ENCODE measurements at regions not wholly inside any gene's neighbourhood (a gene's known extent, or its start where the extent isn't known, plus 50 kb on each side); places are given as distances from the start of the nearest gene placed in this dataset.

DNA sequence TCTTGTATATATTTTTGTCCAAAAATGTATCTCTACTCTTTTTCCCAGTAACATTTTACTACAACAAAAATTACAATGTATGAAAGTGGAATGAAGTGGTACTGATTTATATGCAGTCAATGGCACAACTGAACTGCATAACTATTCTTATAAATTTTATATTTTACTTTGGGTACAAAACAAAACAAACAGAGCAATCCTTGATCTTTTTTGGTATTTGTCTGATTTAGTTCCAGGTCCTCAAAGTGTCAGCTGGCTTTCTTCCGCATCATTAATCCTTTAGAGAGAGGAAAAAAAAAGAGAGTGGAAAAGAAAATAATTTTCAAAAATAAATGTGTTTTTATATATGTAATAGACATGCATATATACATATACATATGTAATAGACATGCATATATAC, 252.4 kb upstream of the SLIT2 start:
- no peak for DNase-seq (ENCODE audit: low read depth in 2 of 2)

- peak; percentile 48 to 49 for DNase-seq (ENCODE audit: low read depth in 2 of 2)
These were observed 258.5 kb upstream of the SLIT2 start for GRCh38 chr4:19993242-19993641.

DNA sequence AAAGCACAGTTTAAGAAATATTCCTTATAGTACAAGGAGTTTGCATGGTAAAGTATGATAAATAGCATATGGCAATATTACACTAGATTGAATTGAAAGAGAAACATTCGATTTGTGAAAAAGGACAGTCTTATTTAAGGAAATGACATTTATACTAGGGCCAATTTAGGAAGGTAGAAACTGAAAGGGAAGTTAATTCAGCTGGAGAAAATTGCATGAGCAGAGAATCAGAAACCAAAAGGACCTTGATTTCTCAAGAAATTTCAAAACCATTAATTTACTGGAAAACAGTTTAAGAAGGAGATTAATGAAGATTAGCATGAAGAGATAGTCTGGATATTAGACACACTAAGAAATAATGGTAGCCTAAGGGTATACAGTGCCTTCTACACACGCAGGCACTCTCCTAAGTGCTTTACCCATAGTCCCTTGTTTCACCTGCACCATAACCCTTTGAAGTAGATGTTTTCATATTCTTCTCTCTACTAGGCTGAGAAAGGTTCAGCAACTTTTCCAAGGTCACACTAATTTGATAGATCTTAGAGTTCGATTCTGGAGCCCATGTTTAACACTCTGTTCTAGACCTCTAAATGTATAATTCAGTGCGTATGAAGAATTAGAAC, 259.1 kb upstream of the SLIT2 start:
- no peak for DNase-seq (ENCODE audit: low read depth in 2 of 2)

- peak; percentile 48 for DNase-seq (ENCODE audit: low read depth in 2 of 2)
These were observed 264.0 kb upstream of the SLIT2 start for GRCh38 chr4:19987746-19988145.

- peak; percentile 98 to 99 for DNase-seq (ENCODE audit: low read depth in 2 of 2)
These were observed 268.6 kb upstream of the SLIT2 start for GRCh38 chr4:19983072-19983471.

DNA sequence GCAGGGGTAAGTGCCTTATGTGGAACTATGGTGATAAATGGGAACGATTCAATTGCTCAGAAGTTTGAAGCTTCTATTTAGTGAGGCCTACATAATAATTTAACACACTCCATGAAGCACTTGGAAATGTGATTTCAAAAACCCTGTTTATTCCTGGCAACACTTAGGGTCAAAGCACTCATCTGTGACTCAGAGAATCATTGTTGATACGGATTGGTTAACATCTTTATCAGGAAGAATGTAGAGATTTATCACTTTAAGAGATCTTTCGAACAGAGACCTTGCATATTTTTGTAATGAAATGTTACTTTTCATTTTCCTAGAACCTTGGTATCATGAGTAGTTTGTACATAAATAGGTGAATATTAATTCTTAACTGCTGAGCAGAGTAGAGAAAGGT, 269.1 kb upstream of the SLIT2 start:
- peak; percentile 77 to 79 for DNase-seq (ENCODE audit: low read depth in 2 of 2)

DNA sequence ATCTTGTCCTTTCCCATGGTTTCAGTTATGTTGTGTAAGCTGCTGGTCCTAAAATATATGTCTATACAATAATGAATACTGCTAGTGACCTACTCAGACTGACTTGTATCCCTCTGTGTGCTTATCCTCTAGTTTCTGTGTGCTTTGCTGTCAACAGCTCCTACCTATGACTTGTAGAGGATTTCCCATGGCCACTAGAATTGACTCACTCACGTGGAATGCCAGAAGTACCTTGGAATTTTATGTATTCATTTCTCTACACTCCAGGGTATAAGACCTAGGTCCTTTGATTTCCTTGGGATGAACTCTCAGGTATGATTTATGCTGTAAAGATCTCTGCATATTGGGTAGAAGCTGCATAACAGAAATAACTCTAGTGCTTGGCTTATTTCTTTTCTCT, 279.9 kb upstream of the SLIT2 start:
- DNase-seq (ENCODE audit: low read depth in 2 of 2): no peak

GRCh38 chr4:19969492-19969891, 282.2 kb upstream of the SLIT2 start:
- no peak for DNase-seq (ENCODE audit: low read depth in 2 of 2)

DNA sequence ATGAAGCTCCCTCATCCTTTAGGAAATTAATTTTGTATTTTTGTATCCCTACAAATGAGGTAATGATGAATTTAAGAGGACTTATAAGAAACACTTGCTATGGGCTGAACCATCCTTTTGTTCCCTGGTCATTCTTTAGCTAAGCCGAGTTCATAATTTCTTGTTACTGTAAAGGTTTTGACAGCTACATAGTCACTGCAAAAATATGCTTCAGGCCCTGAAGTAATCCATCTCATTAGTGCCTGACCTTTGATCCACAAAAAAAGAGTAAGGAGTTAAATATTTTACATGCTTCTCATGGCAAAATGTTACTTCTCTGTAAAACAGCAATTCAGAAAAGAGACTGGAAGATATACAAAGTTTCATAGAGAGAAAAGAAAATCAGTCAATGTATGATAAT, 290.6 kb upstream of the SLIT2 start:
- DNase-seq (ENCODE audit: low read depth in 2 of 2): peak; percentile 81 to 82

GRCh38 chr4:19958848-19959247, 292.9 kb upstream of the SLIT2 start:
- DNase-seq (ENCODE audit: low read depth in 2 of 2): no peak

GRCh38 chr4:19947349-19947748, 304.4 kb upstream of the SLIT2 start:
- DNase-seq (ENCODE audit: low read depth in 2 of 2): no peak

GRCh38 chr4:19945979-19946380, 305.7 kb upstream of the SLIT2 start:
- DNase-seq (ENCODE audit: low read depth in 2 of 2): peak; percentile 98 to 99

- DNase-seq (ENCODE audit: low read depth in 2 of 2): no peak
These were observed 306.2 kb upstream of the SLIT2 start for GRCh38 chr4:19945501-19945900.

GRCh38 chr4:19944806-19945205, 306.9 kb upstream of the SLIT2 start:
- DNase-seq (ENCODE audit: low read depth in 2 of 2): no peak

GRCh38 chr4:19944251-19944650, 307.5 kb upstream of the SLIT2 start:
- no peak for DNase-seq (ENCODE audit: low read depth in 2 of 2)

GRCh38 chr4:19941434-19941833, 310.3 kb upstream of the SLIT2 start:
- peak; percentile 50 to 51 for DNase-seq (ENCODE audit: low read depth in 2 of 2)

- DNase-seq (ENCODE audit: low read depth in 2 of 2): no peak
These were observed 310.8 kb upstream of the SLIT2 start for GRCh38 chr4:19940861-19941260.

DNA sequence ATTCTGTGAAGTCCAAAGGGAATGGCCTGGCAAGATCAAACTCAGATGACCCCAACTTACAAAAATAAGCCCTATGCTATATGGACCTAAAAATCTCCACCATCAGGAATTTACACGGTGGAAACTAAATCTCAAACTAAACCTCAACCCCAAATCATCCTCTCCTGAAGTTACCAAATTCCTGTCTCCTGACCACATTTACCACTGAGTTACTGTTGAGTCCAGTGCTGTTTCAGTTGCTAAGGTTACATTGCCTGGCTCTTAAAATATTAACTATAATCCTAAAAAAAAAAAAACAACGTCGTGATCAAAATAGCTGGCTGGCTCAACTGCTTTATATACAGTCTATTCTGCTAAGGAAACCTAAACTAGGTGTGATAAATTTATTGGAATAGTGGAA, 315.2 kb upstream of the SLIT2 start:
- peak; percentile 65 to 67 for DNase-seq (ENCODE audit: low read depth in 2 of 2)

- no peak for DNase-seq (ENCODE audit: low read depth in 2 of 2)
These were observed 321.0 kb upstream of the SLIT2 start for GRCh38 chr4:19930742-19931141.

DNA sequence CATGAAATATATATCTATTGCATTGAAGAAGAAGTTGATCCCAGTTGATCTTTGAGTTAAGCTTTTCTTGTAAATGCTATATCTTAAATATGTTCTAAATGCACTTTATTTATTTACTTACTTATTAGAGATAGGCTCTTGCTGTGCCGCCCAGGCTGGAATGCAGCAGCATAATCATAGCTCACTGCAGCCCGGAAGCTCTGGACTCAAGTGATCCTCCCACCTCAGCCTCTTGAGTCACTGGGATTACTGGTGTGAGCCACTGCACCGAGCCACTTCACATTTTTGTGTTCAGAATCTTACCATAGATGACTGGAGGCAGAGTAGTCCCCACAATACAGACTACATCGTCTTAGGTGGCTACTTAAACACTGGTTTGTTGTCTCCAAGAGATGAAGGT, 324.3 kb upstream of the SLIT2 start:
- no peak for DNase-seq (ENCODE audit: low read depth in 2 of 2)

DNA sequence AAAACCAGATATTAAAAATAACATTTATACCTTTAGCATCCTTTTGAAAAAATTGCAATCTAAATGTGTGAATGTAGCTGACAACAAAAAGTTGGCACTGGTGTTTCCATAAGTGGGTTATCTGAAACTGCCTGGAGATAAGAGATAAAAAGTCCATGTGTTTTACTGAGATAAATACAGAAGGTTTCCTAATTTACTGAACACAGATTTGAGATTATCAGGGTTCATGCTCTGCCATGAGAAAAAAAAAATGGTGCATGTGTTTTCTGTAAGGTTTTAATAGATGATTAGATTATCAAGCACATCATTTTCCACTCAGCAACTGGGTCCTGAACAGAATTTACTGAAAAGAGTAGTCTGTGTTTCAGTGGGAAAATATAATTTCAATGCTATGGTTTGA, 326.2 kb upstream of the SLIT2 start:
- DNase-seq (ENCODE audit: low read depth in 2 of 2): no peak

DNA sequence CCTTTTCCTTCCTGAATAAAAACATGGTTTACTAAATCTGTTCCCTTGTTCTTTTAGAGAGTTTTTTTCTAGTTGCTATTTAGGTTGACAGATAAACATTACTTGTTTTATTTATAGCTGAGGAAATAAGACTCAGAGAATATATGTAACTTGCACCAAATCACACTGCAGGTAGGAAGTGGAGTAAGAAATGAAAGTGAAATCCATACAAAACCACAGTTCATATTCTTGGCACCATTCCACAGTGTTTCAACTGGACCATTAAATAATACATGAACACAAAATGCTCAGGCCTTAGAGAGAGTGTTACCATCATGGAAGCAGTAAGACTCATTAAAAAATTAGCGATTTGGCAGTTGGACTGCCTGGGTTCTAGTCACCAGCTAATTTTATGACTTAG, 326.9 kb upstream of the SLIT2 start:
- DNase-seq (ENCODE audit: low read depth in 2 of 2): no peak

- no peak for DNase-seq (ENCODE audit: low read depth in 2 of 2)
These were observed 336.4 kb upstream of the SLIT2 start for GRCh38 chr4:19915276-19915675.

DNA sequence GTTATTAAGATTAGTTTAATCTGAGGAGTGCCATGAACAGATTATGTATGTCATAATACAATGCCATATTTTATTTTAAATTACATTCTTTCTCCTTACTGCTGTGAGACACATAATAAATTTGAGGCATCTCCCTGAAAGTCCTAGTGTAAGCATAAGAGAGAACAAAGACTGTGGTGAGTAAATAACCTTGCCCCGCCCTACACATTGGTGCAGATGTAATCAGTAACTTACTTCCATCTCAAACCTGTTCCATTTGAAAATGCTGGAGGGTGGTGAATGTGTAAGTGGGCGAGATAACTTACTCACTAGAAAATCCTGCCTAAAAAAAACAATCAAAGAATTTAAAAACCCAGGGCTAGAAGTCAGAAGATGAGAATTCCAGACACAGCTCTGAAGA, 338.1 kb upstream of the SLIT2 start:
- DNase-seq (ENCODE audit: low read depth in 2 of 2): no peak
